GM18520 (cell line): ENCODE measurements at regions not wholly inside any gene's neighbourhood (a gene's known extent, or its start where the extent isn't known, plus 50 kb on each side); places are given as distances from the start of the nearest gene placed in this dataset.
"Not testable (repeated sequence)": the region's sequence is repeated elsewhere in the genome, so short reads cannot be mapped to it uniquely, and the experiment has no call there.

Experiments used
- ATAC-seq: cut with Tn5 transposase; IDR thresholded peaks from one replicate; pipeline ENCODE4 v1.9.1; 2021; ENCODE audit not compliant: unreplicated experiment

DNA sequence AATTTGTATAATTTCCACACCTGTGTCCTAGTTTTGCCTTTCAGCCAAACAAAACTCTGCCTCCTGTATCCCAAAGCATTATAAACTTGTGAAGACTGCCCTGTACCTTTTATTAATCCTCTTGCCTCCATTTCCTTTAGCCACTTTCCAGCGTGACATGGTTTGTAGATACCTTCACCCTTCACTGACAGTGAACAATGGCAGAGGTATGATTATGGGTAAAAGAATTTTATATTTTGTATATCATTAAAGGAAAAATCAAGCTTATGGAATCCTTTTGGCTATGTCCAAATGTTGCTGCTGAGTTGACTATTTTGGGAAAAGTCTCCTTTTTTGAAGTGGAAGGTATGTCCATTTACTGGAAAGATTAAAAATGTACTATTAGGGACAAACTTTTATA, 251.7 kb downstream of the HNMT start:
- no peak for ATAC-seq

DNA sequence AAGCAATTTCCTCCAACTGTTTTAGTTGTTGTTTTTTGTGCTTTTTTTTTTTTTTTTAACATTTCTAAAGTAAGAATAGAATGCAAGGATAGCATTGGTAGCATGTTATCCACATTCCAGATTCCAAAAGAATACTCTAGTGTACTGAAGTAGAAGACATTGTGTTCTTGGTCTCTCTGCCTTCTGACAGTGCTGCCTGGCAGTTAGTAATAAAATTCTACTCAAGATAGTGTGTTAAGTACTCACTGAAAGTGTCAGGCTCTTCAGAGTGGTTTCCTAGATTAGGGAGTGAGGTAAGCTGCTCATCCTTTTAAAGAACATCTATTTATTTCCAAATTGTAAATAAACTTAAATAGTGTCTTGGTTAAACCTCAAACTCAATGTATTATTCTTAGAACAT, 253.7 kb downstream of the HNMT start:
- ATAC-seq = no peak

DNA sequence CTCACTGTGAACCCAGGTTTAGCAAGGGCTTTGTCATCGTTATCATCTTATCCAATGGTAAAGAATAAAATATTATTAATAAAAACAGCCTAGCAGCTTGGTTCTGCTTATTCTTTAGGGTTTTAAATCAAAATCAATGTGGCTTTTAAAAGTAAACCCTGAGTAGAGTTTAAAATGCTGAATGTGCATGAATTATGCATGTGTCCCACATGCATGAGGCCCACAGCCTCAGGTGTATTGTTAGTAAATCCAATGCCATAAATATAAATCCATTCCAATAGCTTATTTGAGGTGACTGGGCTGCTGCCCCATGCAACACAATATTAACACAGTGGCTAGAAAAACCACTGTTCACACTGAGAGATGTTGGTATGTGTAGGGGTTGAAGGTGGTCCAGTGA, 254.1 kb downstream of the HNMT start:
- ATAC-seq = no peak

DNA sequence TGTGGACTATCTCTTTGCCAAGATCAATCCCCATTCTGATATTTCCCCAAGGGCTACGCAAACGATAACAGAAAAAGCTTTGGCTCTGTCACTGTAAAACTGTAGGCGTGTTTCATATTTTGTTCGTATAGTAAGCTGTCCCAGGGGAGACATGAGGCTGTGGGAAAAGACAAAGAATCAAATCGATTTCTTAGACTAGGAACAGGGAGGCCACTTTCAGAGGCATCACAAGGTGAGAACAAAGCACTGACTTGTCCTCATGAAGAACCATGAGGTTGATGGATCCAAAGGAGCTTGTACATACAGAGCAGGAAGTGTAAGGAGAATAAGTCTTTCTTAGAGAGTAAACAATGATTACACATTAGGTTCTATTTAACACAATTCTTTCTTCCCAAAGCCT, 255.7 kb downstream of the HNMT start:
- no peak for ATAC-seq

DNA sequence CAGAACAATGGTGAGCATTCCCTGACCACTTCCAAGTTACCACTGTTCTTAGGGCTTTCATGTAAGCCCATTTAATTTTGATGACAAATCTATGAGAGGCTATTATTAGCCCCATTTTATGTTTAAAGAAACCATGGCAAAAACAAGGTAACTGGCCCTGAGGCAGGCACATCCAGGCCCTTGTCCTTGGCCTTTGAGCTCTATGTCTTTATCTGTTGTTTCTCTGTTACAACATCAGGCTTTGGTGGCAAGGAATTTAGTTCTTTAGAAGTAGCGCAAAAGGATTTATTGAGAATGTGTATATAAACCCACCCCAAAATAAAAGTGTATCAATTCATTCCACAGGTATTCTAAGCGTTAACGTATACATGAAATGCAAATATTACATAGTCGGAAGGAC, 257.1 kb downstream of the HNMT start:
- ATAC-seq = no peak

DNA sequence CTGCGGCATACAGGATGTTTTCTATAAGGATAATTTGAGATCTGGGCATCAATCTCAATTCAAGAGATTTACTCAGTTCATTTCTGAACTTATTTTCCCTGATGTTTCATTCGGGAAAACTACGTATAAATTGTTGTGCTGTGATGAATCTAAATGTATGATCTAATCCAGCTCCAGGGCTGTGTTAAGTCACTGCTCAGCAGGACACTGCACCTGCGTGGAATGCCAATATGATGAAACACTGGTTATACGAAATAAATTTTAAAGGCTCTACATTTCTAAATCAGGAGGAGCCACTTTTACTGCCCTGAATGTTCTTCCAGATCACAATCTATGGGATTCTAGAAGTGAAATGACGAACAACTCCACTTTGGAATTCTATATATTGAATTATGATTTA, 259.0 kb downstream of the HNMT start:
- ATAC-seq = no peak

DNA sequence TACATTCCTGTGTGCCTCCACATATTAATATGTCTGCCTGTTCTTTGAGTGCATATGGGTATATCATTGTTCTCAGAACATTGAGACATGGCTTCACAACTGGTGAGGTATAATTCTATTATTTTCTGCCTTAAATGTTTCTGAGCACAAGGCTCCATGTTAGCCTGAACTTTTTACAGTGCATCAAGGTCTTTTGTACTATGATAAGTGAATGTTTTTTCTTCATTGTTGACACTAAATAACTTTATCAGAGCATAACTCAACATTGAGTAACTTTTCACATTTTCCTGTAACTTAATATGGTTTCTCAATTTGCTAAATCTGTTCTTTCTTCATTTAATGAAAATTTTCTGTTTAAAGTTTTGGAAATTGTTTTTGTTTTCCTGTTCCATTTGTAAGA, 262.9 kb downstream of the HNMT start:
- no peak for ATAC-seq

DNA sequence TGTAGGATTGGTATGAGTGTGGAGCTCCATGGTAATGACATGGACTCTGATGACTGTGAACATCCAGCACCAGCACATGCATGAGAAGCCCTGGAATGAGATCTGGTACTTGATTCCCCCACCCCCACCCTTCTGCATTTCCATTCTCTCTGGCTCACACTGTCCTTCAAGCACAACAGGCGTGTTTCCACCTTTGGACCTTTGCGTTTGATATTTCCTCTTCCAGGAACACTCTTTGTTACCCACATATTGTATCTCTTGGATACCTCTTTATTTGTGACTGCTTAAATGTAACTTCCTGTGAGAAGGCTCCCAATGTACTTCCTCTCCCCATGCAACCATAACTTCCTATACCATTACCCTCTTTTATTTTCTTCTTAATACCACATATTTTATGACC, 263.8 kb downstream of the HNMT start:
- ATAC-seq = no peak

DNA sequence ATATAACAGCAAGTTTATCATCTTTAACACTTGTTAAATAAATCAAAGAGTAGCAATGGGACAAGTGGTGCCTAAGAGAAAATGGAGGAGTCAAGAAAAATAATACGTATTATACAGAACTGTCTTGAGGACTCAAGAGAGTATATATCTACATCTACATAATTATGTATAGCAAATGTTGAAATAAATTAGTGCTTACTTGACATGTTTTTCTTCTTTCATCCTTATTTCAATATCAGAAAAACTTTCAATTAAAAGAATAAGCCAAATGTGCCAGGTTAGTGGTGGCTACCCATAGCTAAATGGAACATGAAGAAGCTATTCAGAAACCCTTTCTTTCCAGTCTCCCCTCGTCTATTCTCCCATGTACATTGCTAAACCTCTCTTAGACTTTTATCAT, 267.3 kb upstream of the SPOPL start:
- ATAC-seq = no peak

DNA sequence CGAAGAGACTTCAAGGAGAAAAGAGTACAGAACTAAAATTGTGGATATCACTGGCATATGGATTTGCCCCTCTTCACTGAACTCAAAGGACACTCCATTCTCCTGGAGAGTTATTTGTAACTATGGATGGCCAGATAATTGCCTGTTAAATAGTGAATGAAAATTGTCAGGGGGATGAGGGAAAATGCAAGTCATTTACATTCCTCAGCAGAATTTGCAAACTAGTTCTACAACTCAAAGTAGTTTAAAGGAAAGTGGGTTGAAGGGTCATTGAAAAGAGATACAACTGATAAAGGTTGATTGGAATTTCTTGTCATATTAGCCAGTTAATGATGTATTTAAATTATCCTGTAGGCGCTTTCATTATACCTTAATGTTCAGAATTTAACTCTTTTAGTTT, 266.5 kb upstream of the SPOPL start:
- no peak for ATAC-seq

DNA sequence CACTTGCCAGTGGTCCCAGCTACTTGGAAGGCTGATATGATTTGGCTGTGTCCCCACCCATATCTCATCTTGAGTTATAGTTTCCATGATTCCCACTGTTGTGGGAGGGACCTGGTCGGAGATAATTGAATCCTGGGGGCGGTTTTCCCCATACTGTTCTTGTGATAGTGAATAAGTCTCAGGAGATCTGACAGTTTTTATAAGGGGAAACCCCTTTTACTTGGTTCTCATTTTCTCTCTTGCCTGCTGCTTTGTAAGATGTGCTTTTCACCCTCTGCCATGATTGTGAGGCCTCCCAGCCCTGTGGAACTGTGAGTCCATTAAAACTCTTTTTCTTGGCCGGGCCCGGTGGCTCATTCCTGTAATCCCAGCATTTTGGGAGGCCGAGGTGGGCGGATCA, 265.4 kb upstream of the SPOPL start:
- ATAC-seq = no peak

DNA sequence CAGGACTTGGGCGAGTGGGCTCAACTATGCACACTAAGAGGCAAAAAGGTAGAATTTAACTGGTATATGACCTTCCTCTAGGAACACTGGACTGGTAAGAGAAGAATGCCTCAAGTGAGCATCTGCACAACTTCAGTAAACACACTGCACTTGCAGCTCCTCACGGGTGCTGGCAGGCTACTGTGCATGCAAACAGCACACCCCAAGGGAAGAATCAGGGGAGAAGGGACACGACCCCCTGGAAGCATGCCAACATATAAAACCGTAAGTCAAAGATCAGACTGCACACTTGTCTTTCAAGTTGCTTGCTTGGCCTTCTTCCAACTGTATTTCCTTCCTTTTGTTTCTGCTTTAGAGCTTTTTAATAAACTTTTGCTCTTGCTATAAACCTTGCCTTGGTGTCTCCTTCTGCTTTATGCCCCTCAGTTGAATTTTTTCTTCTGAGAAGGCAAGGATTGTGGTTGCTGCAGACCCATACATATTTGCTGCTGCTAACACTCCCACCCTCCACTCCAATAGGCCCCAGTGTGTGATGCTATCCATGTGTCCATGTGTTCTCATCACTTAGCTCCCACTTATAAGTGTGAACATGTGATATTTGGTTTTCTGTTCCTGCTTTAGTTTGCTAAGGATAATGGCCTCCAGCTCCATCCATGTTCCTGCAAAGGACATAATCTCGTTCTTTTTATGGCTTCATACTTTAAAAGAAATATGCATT, 263.7 kb upstream of the SPOPL start:
- no peak for ATAC-seq

DNA sequence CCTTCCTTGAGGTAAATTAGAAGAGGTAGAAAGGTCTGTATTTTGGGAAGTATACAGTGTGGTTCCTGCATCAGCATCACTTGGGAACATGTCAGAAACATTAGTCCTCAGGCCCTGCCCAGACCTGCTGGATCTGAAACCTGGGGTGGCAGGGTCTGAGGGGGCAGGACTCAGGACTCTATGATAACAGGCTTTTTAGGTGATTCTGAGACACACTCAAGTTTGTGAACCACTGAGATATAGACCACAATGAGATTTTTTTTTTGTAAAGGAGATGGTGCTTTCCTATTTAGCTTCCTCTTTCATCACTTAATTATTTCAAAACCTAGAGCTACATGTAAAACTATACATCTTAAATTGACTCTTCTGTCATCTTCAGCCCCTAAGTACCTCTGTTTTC, 262.7 kb upstream of the SPOPL start:
- ATAC-seq = no peak

DNA sequence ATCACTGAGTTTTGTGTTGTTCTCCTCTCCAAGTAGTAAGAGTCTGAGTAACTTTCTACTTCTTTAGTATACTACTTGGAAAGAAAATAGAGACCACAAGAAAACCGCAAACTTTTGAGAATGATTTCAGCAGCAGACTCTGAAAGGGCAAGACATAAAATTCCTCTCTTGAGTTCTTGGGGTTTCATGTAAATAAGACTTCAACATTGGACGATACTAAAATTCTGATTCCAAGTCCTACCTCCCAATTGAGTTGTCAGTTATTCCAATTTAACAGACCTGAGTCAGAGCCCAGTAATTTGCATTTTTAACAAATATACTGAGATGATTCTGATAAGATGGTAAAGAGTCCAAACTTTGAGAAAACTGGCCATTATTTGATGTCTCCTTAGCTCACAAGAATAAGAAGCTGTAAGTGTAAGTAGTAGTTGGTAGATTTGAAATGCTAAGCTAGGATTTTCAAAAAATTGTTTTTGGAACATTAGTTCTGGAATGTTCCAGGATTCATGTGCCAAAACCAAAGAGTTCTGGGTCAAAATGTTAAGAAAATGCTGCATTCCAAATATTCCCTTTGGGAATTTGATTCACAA, 261.6 kb upstream of the SPOPL start:
- no peak for ATAC-seq

DNA sequence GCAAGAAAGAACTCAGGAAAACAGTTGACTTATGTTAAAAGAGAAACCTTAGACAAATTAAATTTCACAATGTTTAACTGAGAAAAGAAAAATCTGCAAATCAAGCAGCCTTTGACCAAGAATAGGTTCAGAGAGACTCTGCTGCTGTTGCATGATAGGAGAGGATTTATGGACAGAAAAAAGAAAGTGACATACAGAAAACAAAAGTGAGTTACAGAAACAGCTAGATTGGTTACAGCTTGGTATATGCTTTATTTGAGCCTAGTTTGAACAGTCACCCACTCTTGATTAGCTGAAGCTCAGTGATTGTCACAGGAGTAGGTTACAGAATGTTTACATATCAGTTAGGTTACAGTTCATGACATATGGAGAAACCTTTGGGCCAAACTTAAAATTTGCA, 258.2 kb upstream of the SPOPL start:
- no peak for ATAC-seq

DNA sequence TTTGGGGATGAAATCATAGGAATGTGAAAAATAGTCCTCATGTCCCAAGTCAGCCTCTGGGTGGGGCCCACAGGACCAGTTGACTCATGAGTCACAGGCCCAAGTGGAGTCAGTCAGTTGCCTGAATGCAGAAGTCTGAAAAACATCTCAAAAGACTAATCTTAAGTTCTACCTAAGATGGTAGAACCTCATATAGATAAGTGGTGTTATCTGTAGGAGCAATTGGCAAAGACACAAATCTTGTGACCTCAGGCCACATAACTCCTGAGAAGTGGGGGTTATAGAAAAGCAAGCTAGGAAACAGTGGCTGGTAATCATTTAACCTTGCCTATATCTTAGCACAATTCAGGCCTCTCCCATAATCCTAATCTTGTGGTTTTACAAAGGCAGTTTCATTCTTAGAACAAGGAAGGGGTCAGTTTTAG, 257.1 kb upstream of the SPOPL start:
- ATAC-seq = no peak

DNA sequence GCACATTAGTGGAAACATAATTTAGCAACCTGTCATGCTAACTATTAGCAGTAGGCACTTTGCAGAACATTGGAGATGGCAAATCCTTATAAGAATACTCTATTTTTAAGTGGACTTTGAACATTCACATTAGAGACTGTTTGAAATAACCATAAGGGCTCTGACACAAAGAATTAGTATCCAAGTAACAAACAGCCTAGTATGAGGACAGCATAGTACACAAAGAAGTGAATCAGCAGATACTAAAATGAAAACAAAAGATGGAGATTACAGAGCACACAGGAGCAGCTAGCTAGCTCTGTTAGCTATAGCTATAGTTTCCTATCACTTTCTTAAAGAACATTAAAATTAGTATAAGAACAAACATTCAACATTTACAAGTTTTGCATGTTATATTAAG, 256.3 kb upstream of the SPOPL start:
- ATAC-seq = no peak

DNA sequence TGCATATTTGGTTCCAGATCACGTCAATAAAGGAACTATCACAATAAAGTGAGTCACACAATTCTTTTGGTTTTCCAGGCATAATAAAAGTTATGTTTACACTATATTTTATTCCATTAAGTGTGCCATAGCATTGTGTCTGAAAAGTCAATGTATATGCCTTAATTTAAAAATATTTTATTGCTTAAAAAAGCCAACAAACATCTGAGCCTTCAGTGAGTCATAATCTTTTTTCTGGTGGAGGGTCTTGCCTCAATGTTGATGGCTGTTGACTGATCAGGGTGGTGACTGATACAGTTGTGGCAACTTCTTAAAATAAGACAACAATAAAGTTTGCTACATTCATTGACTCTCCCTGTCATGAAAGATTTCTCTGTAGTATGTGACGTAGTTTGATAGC, 254.3 kb upstream of the SPOPL start:
- no peak for ATAC-seq

DNA sequence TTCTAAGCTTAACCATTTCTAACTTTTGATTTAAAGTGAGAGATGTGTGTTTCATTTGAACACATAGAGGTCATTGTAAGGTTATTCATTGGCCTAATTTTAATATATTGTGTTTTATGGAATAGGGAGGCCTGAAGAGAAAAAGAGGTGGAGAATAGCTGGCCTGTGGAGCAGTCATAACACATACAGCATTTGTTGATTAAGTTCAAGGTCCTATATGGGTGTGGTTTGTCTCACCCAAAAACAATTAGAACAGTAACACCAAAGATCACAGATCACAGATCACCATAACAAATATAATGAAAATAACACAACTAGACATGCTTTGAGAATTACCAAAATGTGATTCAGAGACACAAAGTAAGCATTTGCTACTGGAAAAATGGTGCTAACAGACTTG, 252.4 kb upstream of the SPOPL start:
- ATAC-seq = no peak

DNA sequence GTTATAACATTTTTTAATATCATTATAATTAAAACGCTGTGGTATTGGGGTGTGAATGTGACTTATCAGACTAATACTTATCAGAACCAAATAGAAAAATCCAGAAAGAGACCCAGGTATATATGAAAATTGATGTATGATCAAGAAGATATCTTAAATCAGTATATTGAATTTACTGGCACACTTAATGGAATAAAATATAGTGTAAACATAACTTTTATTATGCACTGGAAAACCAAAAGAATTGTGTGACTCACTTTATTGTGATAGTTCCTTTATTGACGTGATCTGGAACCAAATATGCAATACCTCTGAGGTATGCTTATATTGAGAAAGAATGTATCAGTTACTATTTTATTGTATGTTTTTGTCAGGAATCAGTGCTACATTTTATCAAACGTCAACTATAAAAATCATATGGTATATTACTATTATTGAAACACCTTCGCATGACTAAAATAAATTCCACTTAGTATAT, 250.7 kb upstream of the SPOPL start:
- not testable (repeated sequence) for ATAC-seq

DNA sequence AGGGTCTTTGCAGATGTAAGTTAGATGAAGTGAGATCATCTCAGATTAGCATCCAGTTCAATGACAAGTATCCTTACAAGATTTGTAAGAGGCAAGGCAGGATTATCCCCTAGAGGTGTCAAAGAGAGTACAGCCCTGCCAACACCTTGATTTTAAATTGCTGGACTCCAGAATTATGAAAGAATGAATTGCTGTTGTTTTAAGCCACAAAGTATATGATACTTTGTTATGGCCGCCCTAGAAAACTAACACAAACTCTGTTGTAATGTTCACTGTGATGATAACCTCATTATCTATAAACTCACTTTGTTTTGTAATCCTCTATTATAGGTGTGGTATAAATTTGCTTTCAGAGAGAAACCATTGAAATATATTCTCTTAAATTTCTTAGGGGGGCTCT, 249.0 kb upstream of the SPOPL start:
- no peak for ATAC-seq

DNA sequence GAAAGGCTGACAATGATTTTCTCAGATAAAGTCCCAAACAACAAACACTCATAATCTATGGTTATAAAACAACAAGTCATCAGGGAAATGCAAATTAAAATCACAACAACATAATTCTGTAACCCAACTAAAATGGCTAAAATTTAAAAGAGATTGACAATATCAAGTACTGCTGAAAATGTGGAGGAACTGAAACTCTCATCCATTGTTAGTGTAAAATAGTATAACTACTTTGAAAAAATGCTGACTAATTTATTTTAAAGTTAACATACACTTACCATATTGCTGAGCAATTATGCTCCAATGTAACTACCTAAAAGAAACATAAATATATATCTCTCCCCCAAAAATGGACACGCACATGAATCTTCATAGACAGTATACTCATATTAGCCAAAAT, 245.9 kb upstream of the SPOPL start:
- no peak for ATAC-seq
